ENCODE measurements at regions not wholly inside any gene's neighbourhood (a gene's known extent, or its start where the extent isn't known, plus 50 kb on each side); places are given as distances from the start of the nearest gene placed in this dataset.

DNA sequence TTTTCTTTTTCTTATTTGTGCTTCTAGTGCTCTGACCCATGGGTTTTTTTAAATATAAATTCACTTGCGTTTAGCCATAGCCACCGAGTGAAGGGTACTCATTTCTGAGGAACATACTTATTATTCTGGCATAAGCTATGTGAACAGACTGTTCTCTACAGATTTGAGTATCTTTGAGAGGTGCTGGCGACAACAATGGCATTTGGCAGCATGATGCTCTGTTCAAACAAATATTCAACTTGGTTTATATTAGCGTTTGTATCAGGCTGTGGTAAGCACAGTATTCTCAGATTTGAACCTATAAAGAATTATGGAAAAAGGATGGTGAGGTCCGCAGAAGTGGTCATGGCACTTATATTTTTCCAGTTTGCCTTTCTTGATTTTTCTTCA, 108.7 kb upstream of the LIMCH1 start:
- no peak for ATAC-seq
- TF ChIP-seq TOX (CRISPR knock-in tag; IDR thresholded peaks at IDR 0.05; ENCODE audit: borderline replicate concordance) (no peak), TCF4 (CRISPR knock-in tag; IDR thresholded peaks at IDR 0.05; ENCODE audit: borderline replicate concordance) (no peak), CSDC2 (CRISPR knock-in tag; IDR thresholded peaks at IDR 0.05) (no peak), GLIS3 (CRISPR knock-in tag; IDR thresholded peaks at IDR 0.05) (no peak), RARB (CRISPR knock-in tag; IDR thresholded peaks at IDR 0.05) (no peak), ISL1 (CRISPR knock-in tag; IDR thresholded peaks at IDR 0.05) (no peak), ZFP30 (CRISPR knock-in tag; IDR thresholded peaks at IDR 0.05) (no peak), ZC3H10 (CRISPR knock-in tag; IDR thresholded peaks at IDR 0.05) (no peak), ZFP3 (CRISPR knock-in tag; IDR thresholded peaks at IDR 0.05) (no peak), ZNF8 (CRISPR knock-in tag; IDR thresholded peaks at IDR 0.05) (no peak)
- TF ChIP-seq, protein P1, sequence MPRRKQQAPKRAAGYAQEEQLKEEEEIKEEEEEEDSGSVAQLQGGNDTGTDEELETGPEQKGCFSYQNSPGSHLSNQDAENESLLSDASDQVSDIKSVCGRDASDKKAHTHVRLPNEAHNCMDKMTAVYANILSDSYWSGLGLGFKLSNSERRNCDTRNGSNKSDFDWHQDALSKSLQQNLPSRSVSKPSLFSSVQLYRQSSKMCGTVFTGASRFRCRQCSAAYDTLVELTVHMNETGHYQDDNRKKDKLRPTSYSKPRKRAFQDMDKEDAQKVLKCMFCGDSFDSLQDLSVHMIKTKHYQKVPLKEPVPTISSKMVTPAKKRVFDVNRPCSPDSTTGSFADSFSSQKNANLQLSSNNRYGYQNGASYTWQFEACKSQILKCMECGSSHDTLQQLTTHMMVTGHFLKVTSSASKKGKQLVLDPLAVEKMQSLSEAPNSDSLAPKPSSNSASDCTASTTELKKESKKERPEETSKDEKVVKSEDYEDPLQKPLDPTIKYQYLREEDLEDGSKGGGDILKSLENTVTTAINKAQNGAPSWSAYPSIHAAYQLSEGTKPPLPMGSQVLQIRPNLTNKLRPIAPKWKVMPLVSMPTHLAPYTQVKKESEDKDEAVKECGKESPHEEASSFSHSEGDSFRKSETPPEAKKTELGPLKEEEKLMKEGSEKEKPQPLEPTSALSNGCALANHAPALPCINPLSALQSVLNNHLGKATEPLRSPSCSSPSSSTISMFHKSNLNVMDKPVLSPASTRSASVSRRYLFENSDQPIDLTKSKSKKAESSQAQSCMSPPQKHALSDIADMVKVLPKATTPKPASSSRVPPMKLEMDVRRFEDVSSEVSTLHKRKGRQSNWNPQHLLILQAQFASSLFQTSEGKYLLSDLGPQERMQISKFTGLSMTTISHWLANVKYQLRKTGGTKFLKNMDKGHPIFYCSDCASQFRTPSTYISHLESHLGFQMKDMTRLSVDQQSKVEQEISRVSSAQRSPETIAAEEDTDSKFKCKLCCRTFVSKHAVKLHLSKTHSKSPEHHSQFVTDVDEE (CRISPR knock-in tag; IDR thresholded peaks at IDR 0.05): no peak
- TF ChIP-seq, protein P2, sequence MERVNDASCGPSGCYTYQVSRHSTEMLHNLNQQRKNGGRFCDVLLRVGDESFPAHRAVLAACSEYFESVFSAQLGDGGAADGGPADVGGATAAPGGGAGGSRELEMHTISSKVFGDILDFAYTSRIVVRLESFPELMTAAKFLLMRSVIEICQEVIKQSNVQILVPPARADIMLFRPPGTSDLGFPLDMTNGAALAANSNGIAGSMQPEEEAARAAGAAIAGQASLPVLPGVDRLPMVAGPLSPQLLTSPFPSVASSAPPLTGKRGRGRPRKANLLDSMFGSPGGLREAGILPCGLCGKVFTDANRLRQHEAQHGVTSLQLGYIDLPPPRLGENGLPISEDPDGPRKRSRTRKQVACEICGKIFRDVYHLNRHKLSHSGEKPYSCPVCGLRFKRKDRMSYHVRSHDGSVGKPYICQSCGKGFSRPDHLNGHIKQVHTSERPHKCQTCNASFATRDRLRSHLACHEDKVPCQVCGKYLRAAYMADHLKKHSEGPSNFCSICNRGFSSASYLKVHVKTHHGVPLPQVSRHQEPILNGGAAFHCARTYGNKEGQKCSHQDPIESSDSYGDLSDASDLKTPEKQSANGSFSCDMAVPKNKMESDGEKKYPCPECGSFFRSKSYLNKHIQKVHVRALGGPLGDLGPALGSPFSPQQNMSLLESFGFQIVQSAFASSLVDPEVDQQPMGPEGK (CRISPR knock-in tag; IDR thresholded peaks at IDR 0.05; ENCODE audit: borderline replicate concordance): no peak
- TF ChIP-seq, protein P3, sequence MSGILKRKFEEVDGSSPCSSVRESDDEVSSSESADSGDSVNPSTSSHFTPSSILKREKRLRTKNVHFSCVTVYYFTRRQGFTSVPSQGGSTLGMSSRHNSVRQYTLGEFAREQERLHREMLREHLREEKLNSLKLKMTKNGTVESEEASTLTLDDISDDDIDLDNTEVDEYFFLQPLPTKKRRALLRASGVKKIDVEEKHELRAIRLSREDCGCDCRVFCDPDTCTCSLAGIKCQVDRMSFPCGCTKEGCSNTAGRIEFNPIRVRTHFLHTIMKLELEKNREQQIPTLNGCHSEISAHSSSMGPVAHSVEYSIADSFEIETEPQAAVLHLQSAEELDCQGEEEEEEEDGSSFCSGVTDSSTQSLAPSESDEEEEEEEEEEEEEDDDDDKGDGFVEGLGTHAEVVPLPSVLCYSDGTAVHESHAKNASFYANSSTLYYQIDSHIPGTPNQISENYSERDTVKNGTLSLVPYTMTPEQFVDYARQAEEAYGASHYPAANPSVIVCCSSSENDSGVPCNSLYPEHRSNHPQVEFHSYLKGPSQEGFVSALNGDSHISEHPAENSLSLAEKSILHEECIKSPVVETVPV (CRISPR knock-in tag; IDR thresholded peaks at IDR 0.05): no peak
- TF ChIP-seq, protein P4, sequence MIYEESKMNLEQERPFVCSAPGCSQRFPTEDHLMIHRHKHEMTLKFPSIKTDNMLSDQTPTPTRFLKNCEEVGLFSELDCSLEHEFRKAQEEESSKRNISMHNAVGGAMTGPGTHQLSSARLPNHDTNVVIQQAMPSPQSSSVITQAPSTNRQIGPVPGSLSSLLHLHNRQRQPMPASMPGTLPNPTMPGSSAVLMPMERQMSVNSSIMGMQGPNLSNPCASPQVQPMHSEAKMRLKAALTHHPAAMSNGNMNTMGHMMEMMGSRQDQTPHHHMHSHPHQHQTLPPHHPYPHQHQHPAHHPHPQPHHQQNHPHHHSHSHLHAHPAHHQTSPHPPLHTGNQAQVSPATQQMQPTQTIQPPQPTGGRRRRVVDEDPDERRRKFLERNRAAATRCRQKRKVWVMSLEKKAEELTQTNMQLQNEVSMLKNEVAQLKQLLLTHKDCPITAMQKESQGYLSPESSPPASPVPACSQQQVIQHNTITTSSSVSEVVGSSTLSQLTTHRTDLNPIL (CRISPR knock-in tag; IDR thresholded peaks at IDR 0.05; ENCODE audit: low read depth): no peak
- TF ChIP-seq, protein P5, sequence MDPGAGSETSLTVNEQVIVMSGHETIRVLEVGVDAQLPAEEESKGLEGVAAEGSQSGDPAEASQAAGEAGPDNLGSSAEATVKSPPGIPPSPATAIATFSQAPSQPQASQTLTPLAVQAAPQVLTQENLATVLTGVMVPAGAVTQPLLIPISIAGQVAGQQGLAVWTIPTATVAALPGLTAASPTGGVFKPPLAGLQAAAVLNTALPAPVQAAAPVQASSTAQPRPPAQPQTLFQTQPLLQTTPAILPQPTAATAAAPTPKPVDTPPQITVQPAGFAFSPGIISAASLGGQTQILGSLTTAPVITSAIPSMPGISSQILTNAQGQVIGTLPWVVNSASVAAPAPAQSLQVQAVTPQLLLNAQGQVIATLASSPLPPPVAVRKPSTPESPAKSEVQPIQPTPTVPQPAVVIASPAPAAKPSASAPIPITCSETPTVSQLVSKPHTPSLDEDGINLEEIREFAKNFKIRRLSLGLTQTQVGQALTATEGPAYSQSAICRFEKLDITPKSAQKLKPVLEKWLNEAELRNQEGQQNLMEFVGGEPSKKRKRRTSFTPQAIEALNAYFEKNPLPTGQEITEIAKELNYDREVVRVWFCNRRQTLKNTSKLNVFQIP (CRISPR knock-in tag; IDR thresholded peaks at IDR 0.05; ENCODE audit: borderline replicate concordance, low read depth): no peak

DNA sequence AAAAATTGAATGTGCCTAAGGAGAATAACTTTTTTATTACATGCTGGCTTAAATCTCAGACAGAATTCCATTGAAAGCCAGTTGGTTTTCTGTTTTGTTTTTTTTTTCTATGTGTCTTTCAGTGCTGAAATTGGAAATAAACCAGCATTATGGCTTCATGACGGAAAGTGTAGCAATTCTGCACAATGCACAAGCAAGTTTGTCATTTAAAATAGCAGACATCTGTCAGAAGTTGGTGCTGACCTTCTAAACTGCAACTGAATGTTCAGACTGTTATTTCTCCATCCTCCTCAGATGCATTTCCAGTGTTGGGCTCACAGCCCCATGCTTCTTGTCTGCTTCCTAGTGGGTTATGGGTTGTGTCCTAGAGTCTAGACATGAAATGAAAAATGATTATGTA, 107.2 kb upstream of the LIMCH1 start:
- TF ChIP-seq, protein P3 (CRISPR knock-in tag; IDR thresholded peaks at IDR 0.05): no peak
- TF ChIP-seq ESRRG (CRISPR knock-in tag; IDR thresholded peaks at IDR 0.05): no peak
- no peak for TF ChIP-seq ARNTL (CRISPR knock-in tag; IDR thresholded peaks at IDR 0.05; ENCODE audit: borderline replicate concordance, low read depth)
- TF ChIP-seq, protein P5 (CRISPR knock-in tag; IDR thresholded peaks at IDR 0.05; ENCODE audit: borderline replicate concordance, low read depth): no peak
- no peak for TF ChIP-seq GLIS3 (CRISPR knock-in tag; IDR thresholded peaks at IDR 0.05)
- no peak for TF ChIP-seq SNAI2 (CRISPR knock-in tag; IDR thresholded peaks at IDR 0.05)
- no peak for TF ChIP-seq ZNF565 (CRISPR knock-in tag; conservative IDR thresholded peaks at IDR 0.05; ENCODE audit: low read depth)
- TF ChIP-seq ZFP3 (CRISPR knock-in tag; IDR thresholded peaks at IDR 0.05): no peak
- TF ChIP-seq RARB (CRISPR knock-in tag; IDR thresholded peaks at IDR 0.05): no peak
- TF ChIP-seq, protein P2 (CRISPR knock-in tag; IDR thresholded peaks at IDR 0.05; ENCODE audit: borderline replicate concordance): no peak
- TF ChIP-seq ISL1 (CRISPR knock-in tag; IDR thresholded peaks at IDR 0.05): no peak
- TF ChIP-seq ZFP30 (CRISPR knock-in tag; IDR thresholded peaks at IDR 0.05): no peak

More for the DNA sequence above, 107.2 kb upstream of the LIMCH1 start:
- ATAC-seq: no peak
